Mucosa of descending colon (tissue), 3 donors: ENCODE measurements at regions not wholly inside any gene's neighbourhood (a gene's known extent, or its start where the extent isn't known, plus 50 kb on each side); places are given as distances from the start of the nearest gene placed in this dataset.

Experiments used
- ATAC-seq: fragments of 200-7000 bp; cut with Tn5 transposase; one replicate; pipeline ENCODE4 v1.9.1; 2020; ENCODE audit warnings: mild to moderate bottlenecking, moderate library complexity
- DNase-seq, 3 donors: peaks; one replicate each; pipeline ENCODE4 v3.0.0-alpha.2; 2020
- H3K36me3 ChIP-seq: fragments of 200-600 bp; one replicate; pipeline ENCODE4 v1.8.0; 2021; ENCODE audit warnings: low read depth, mild to moderate bottlenecking
- H3K4me1 ChIP-seq: fragments of 200-600 bp; one replicate; pipeline ENCODE4 v1.8.0; 2021; ENCODE audit warnings: low read depth, mild to moderate bottlenecking
- H3K4me3 ChIP-seq: fragments of 200-600 bp; one replicate; pipeline ENCODE4 v1.8.0; 2021; ENCODE audit warnings: mild to moderate bottlenecking
- H3K9me3 ChIP-seq: fragments of 200-600 bp; one replicate; pipeline ENCODE4 v1.8.0; 2021; ENCODE audit warnings: mild to moderate bottlenecking
- intact Hi-C, 2 donors: fragments of 100-400 bp; cut with DNase I in 1 of 2; cut with micrococcal nuclease in 1 of 2; formaldehyde crosslinking; loops; one replicate each; pipeline versions ENCODE4 v1.11.0 to v1.11.1; 2022; cut with DNase I, micrococcal nuclease
- TF ChIP-seq, protein P1 (sequence below): fragments of 200-600 bp; IDR thresholded peaks from one replicate; pipeline ENCODE4 v1.8.0; 2022; ENCODE audit warnings: antibody characterized with exemption, mild to moderate bottlenecking
- donor health status: DM: no; HTN: no; CAD: no; lungs with moderate emphysema.
- donor health status: DM: no; HTN: no; CAD: no.
- donor health status: DM: no; HTN: yes; CAD: no.

DNA sequence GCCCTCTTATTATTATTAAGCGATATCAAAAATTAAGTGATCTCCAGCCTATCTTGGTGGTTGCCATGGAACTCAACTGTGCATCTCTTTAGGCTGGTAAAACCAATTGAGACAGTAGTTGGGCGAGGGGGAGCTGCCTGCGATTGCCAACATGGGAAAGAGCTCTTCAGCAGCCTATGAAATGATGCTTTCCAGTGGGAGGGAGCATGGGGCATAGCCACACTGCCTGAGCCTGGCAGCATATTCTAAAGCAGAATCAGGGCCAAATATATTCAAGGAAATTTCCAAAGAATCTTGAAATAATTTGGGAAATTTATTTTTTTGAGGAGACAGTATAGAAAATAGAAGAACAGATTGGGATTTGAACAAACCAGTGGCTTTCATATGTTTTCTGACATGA is 126.9 kb upstream of the DNAH14 start:
- ATAC-seq, result no peak
- Histone ChIP-seq H3K9me3 (no peaks in the 10 kb centered on the region), H3K4me1 (peaks cover 3% of the 10 kb centered on the region), H3K4me3 (no peak overlapping the region), H3K36me3 (no peaks in the 10 kb centered on the region)
- TF ChIP-seq, protein P1, sequence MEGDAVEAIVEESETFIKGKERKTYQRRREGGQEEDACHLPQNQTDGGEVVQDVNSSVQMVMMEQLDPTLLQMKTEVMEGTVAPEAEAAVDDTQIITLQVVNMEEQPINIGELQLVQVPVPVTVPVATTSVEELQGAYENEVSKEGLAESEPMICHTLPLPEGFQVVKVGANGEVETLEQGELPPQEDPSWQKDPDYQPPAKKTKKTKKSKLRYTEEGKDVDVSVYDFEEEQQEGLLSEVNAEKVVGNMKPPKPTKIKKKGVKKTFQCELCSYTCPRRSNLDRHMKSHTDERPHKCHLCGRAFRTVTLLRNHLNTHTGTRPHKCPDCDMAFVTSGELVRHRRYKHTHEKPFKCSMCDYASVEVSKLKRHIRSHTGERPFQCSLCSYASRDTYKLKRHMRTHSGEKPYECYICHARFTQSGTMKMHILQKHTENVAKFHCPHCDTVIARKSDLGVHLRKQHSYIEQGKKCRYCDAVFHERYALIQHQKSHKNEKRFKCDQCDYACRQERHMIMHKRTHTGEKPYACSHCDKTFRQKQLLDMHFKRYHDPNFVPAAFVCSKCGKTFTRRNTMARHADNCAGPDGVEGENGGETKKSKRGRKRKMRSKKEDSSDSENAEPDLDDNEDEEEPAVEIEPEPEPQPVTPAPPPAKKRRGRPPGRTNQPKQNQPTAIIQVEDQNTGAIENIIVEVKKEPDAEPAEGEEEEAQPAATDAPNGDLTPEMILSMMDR, result no peak
- DNase-seq, result no peak
- intact Hi-C loops, result no loop called here

GRCh38 chr1:224804220-224804619 is 125.3 kb upstream of the DNAH14 start:
- Histone ChIP-seq H3K4me3 (no peak overlapping the region), H3K36me3 (no peaks in the 10 kb centered on the region), H3K9me3 (no peaks in the 10 kb centered on the region), H3K4me1 (no peaks in the 10 kb centered on the region)
- TF ChIP-seq, protein P1, result no peak
- intact Hi-C loops, result no loop called here
- DNase-seq (no peak), ATAC-seq (no peak)

DNA sequence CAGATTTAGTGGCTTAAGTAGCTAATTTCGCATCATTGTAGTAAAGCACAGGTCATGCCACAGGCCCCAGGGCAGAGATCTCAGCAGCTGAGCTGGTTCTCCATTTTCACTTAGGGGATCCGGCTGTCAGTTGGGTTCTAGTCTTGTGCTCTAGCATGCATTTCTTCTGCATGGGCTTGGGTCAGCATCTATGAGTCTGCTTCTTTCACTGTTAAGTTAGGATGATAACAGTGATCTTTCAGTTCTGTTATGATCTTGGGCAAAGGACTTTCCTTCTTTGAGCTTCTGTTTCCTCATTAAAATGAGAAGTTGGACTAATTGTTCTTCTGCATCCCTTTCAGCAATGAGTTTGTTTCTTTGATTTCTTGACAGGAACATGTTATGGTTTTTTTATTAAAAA is 123.6 kb upstream of the DNAH14 start:
- intact Hi-C loops, result no loop called here
- H3K4me1 ChIP-seq, result no peaks in the 10 kb centered on the region
- ATAC-seq (no peak), DNase-seq (no peak)
- H3K9me3 ChIP-seq, result no peaks in the 10 kb centered on the region
- H3K4me3 ChIP-seq, result no peak overlapping the region
- TF ChIP-seq, protein P1, result no peak
- H3K36me3 ChIP-seq, result no peaks in the 10 kb centered on the region

DNA sequence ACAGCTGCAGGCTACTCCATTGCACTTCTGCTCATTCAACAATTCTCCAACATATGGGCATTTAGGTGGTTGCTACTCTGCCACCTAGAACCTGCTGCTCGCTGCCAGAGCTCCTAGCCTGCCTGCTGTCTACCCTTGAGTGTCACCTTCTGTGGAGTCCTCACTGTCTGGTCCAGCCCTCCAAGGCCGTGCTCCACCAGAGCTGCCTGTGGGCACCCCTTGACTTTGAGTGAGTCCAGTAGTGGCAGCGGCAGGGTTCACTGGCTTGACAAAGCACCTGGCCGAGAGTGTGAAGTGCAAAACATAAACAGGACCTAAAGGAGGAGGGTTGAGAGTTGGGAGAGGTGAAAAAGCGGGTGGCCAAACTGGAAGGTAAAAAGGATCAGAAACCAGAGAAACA is 120.3 kb upstream of the DNAH14 start:
- Histone ChIP-seq H3K36me3 (no peaks in the 10 kb centered on the region), H3K4me1 (no peaks in the 10 kb centered on the region), H3K4me3 (no peak overlapping the region), H3K9me3 (no peaks in the 10 kb centered on the region)
- intact Hi-C loops, result no loop called here
- DNase-seq (no peak), ATAC-seq (no peak)
- TF ChIP-seq, protein P1, result no peak

GRCh38 chr1:224809613-224810012 is 119.9 kb upstream of the DNAH14 start:
- no peak for DNase-seq
- intact Hi-C loops, result no loop called here
- Histone ChIP-seq H3K4me3 (no peak overlapping the region), H3K9me3 (no peaks in the 10 kb centered on the region), H3K36me3 (no peaks in the 10 kb centered on the region), H3K4me1 (no peaks in the 10 kb centered on the region)
- ATAC-seq, result no peak
- TF ChIP-seq, protein P1, result no peak

DNA sequence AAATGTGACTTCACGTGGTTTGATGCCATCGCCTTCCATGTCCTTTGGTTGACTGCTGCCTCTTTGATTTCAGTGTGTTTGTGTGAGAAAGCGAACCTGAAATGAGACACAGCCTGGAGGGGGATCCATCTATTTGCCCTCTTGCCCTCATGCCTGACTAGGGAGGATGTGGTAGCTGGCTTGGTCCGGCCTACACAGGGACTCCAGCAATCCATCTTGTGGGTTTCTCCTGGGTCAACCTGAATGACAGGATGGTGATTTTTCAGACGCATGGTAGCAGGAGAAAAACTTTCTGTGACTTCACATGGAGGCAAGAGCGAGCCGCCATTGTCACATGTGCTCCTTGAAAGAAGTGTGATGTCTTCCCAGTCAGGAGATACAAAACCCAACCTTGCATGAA is 117.9 kb upstream of the DNAH14 start:
- TF ChIP-seq, protein P1, result no peak
- Histone ChIP-seq H3K4me3 (no peak overlapping the region), H3K9me3 (no peaks in the 10 kb centered on the region), H3K36me3 (no peaks in the 10 kb centered on the region), H3K4me1 (no peaks in the 10 kb centered on the region)
- DNase-seq (no peak), ATAC-seq (no peak)
- intact Hi-C loops, result no loop called here
